H9 (cell line): ENCODE measurements at regions not wholly inside any gene's neighbourhood (a gene's known extent, or its start where the extent isn't known, plus 50 kb on each side); places are given as distances from the start of the nearest gene placed in this dataset.

ENCODE experiments used
- DNase-seq: peaks from one replicate; pipeline ENCODE4 v3.0.0-alpha.2; 2017
- H2AFZ ChIP-seq: one replicate; pipeline ENCODE4 v1.6.1; 2013; ENCODE audit warnings: mild to moderate bottlenecking, low read length, control low read depth, moderate library complexity
- H2AK5ac ChIP-seq: 2 replicates; pipeline ENCODE4 v1.6.1; 2013; ENCODE audit warnings: low read length, control low read depth, mixed read lengths; ENCODE audit not compliant: insufficient read length
- H2BK120ac ChIP-seq: one replicate; pipeline ENCODE4 v1.6.1; 2013; ENCODE audit warnings: low read depth, mild to moderate bottlenecking, low read length, control low read depth, inconsistent platforms; ENCODE audit not compliant: poor library complexity, severe bottlenecking
- H2BK12ac ChIP-seq: 2 replicates; pipeline ENCODE4 v1.6.1; 2013; ENCODE audit warnings: low read length, control low read depth, mixed read lengths, low read depth; ENCODE audit not compliant: insufficient read length
- H2BK15ac ChIP-seq: 2 replicates; pipeline ENCODE4 v1.6.1; 2013; ENCODE audit warnings: low read depth, low read length, control low read depth
- H2BK20ac ChIP-seq: one replicate; pipeline ENCODE4 v1.6.1; 2013; ENCODE audit warnings: low read depth, mild to moderate bottlenecking, low read length, control low read depth, inconsistent platforms; ENCODE audit not compliant: poor library complexity, severe bottlenecking
- H2BK5ac ChIP-seq: 2 replicates; pipeline ENCODE4 v1.6.1; 2013; ENCODE audit warnings: low read length, control low read depth, mixed read lengths; ENCODE audit not compliant: insufficient read length
- H3K14ac ChIP-seq: 2 replicates; pipeline ENCODE4 v1.6.1; 2013; ENCODE audit warnings: low read length, control low read depth; ENCODE audit not compliant: insufficient read depth
- H3K18ac ChIP-seq: 2 replicates; pipeline ENCODE4 v1.6.1; 2013; ENCODE audit warnings: low read depth, mild to moderate bottlenecking, mixed read lengths, low read length, control low read depth; ENCODE audit not compliant: insufficient read length
- H3K23ac ChIP-seq: 2 replicates; pipeline ENCODE4 v1.6.1; 2013; ENCODE audit warnings: low read length, control low read depth, mixed read lengths, low read depth; ENCODE audit not compliant: insufficient read length
- H3K23me2 ChIP-seq: 2 replicates; pipeline ENCODE4 v1.6.1; 2013; ENCODE audit warnings: low read depth, mild to moderate bottlenecking, mixed read lengths, low read length, control low read depth; ENCODE audit not compliant: insufficient read length, poor library complexity, severe bottlenecking
- H3K27ac ChIP-seq: 2 replicates; pipeline ENCODE4 v1.5.1; 2013; ENCODE audit warnings: low read length, control low read depth, mixed read lengths, low read depth; ENCODE audit not compliant: insufficient read length
- H3K27me3 ChIP-seq: 2 replicates; pipeline ENCODE4 v1.6.1; 2013; ENCODE audit warnings: low read length, control low read depth, inconsistent platforms; ENCODE audit not compliant: insufficient read depth
- H3K4ac ChIP-seq: 2 replicates; pipeline ENCODE4 v1.6.1; 2013; ENCODE audit warnings: low read depth, mild to moderate bottlenecking, control low read depth, inconsistent platforms, low read length, moderate library complexity
- H3K4me1 ChIP-seq: 2 replicates; pipeline ENCODE4 v1.6.1; 2013; ENCODE audit warnings: low read length, control low read depth, inconsistent platforms; ENCODE audit not compliant: insufficient read depth
- H3K4me2 ChIP-seq: 2 replicates; pipeline ENCODE4 v1.6.1; 2013; ENCODE audit warnings: low read length, control low read depth, mixed read lengths; ENCODE audit not compliant: insufficient read length, insufficient read depth
- H3K56ac ChIP-seq: 2 replicates; pipeline ENCODE4 v1.6.1; 2013; ENCODE audit warnings: low read depth, mild to moderate bottlenecking, mixed read lengths, low read length, control low read depth; ENCODE audit not compliant: insufficient read length
- H3K79me1 ChIP-seq: 2 replicates; pipeline ENCODE4 v1.6.1; 2013; ENCODE audit warnings: low read depth, mild to moderate bottlenecking, moderate library complexity, low read length, control low read depth, inconsistent platforms; ENCODE audit not compliant: insufficient read depth, poor library complexity, severe bottlenecking
- H3K79me2 ChIP-seq: 2 replicates; pipeline ENCODE4 v1.6.1; 2013; ENCODE audit warnings: low read length, control low read depth, inconsistent platforms; ENCODE audit not compliant: insufficient read depth
- H3K9ac ChIP-seq: 2 replicates; pipeline ENCODE4 v1.6.1; 2013; ENCODE audit warnings: low read length, control low read depth, mixed read lengths; ENCODE audit not compliant: insufficient read length; ENCODE audit errors: extremely low read depth
- H3K9me3 ChIP-seq: one replicate; pipeline ENCODE4 v1.6.1; 2013; ENCODE audit warnings: low read depth, low read length, inconsistent platforms; ENCODE audit not compliant: control insufficient read depth
- H3T11ph ChIP-seq: one replicate; pipeline ENCODE4 v1.6.1; 2013; ENCODE audit warnings: mild to moderate bottlenecking, low read length, control low read depth, inconsistent platforms
- H4K20me1 ChIP-seq: one replicate; pipeline ENCODE4 v1.6.1; 2013; ENCODE audit not compliant: control insufficient read depth, insufficient read length, insufficient read depth
- H4K5ac ChIP-seq: 2 replicates; pipeline ENCODE4 v1.6.1; 2013; ENCODE audit warnings: low read depth, mild to moderate bottlenecking, mixed read lengths, low read length, control low read depth; ENCODE audit not compliant: insufficient read length
- H4K8ac ChIP-seq: replicated peaks from 2 replicates; pipeline ENCODE4 v1.6.1; 2013; ENCODE audit warnings: low read length, control low read depth, mixed read lengths, low read depth; ENCODE audit not compliant: insufficient read length
- H4K91ac ChIP-seq: 2 replicates; pipeline ENCODE4 v1.6.1; 2013; ENCODE audit warnings: low read depth, mild to moderate bottlenecking, moderate library complexity, mixed read lengths, low read length, control low read depth; ENCODE audit not compliant: insufficient read length
- H3K27ac Mint-ChIP-seq, 3 experiments: 2 replicates in 2 of 3; 3 replicates in 1 of 3; pipeline ENCODE4 v1.8.0; 2020 to 2021; ENCODE audit warnings: mixed read lengths in 3 of 3, mild to moderate bottlenecking in 1 of 3, moderate library complexity in 1 of 3
- H3K27me3 Mint-ChIP-seq: 2 replicates; pipeline ENCODE4 v1.8.0; 2021; ENCODE audit warnings: low read depth, mild to moderate bottlenecking, moderate library complexity, mixed read lengths
- H3K36me3 Mint-ChIP-seq, 3 experiments: 2 replicates in 2 of 3; 3 replicates in 1 of 3; pipeline ENCODE4 v1.8.0; 2020 to 2021; ENCODE audit warnings: low read depth in 3 of 3, mixed read lengths in 3 of 3; ENCODE audit not compliant: insufficient read depth in 1 of 3
- H3K4me1 Mint-ChIP-seq, 2 experiments: 2 replicates each; pipeline ENCODE4 v1.8.0; 2020; ENCODE audit warnings: mixed read lengths in 2 of 2
- H3K4me3 Mint-ChIP-seq, 2 experiments: 2 replicates in 1 of 2; 3 replicates in 1 of 2; pipeline ENCODE4 v1.8.0; 2020 to 2021; ENCODE audit warnings: mild to moderate bottlenecking in 2 of 2, mixed read lengths in 2 of 2, moderate library complexity in 1 of 2
- H3K9me3 Mint-ChIP-seq, 2 experiments: 2 replicates in 1 of 2; 3 replicates in 1 of 2; pipeline ENCODE4 v1.8.0; 2020; ENCODE audit warnings: mild to moderate bottlenecking in 2 of 2, mixed read lengths in 2 of 2, moderate library complexity in 1 of 2
- WGBS: extraction: QIAGEN DNeasy Blood & Tissue Kit; methylation state at CpG from one replicate; pipeline ENCODE4 v1.1.7; 2013; ENCODE audit warnings: missing lambda C conversion rate, low lambda C conversion rate, mixed read lengths; ENCODE audit not compliant: insufficient read length; ENCODE audit errors: extremely low coverage; 5-methylcytosine and 5-hydroxymethylcytosine counted together
- TF ChIP-seq, protein P1 (sequence below): fragments of 200-600 bp; sonication (generic); conservative IDR thresholded peaks from 3 replicates; pipeline ENCODE4 v1.8.0; 2021; ENCODE audit warnings: antibody characterized with exemption, mild to moderate bottlenecking

DNA sequence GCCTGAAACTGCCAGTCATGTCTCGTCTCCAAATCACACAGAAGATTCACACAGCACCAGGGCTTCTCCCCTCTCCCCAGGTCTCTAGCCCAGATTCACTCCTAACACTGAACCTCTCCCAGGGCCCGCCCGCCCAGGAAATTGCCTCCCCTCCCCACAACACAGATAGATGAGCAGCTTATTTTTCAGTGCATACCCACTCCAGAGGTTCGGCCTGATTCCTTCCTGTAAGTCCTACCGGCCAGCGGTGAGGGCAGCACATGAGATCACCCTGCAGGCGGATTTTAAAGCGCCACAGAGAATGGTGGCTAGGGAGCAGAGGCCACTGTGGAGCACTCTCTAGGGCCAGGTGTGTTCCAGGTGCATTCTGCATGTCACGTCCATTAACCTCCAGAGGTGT lies 301.8 kb downstream of the IRF8 start:
- no peaks in the 10 kb centered on the region for H3K9me3 Mint-ChIP-seq
- Histone ChIP-seq H3K79me1 (no peaks in the 10 kb centered on the region), H4K20me1 (no peaks in the 10 kb centered on the region), H2BK20ac (no peak overlapping the region), H2BK12ac (no peak overlapping the region), H3K79me2 (no peaks in the 10 kb centered on the region), H3K23ac (no peak overlapping the region), H3T11ph (no peak overlapping the region), H3K27ac (no peak overlapping the region), H3K23me2 (no peaks in the 10 kb centered on the region), H3K9me3 (no peaks in the 10 kb centered on the region), H3K9ac (no peak overlapping the region), H3K4ac (no peak overlapping the region), H2BK5ac (no peak overlapping the region), H3K27me3 (no peaks in the 10 kb centered on the region), H4K91ac (no peak overlapping the region), H3K4me2 (no peak overlapping the region), H2BK15ac (no peak overlapping the region), H3K4me1 (peaks cover 3% of the 10 kb centered on the region), H4K8ac (no peak overlapping the region), H2AFZ (no peak overlapping the region), H3K18ac (no peak overlapping the region), H2BK120ac (no peak overlapping the region), H4K5ac (no peak overlapping the region), H2AK5ac (no peak overlapping the region), H3K14ac (no peak overlapping the region; the same call in 1 of the 2 replicates), H3K56ac (no peak overlapping the region)
- no CpG with 5 or more reads among the region's 9 CpGs for WGBS
- H3K4me1 Mint-ChIP-seq: peaks cover 25 to 64% of the 10 kb centered on the region in 2 experiments
- no peaks in the 10 kb centered on the region for H3K36me3 Mint-ChIP-seq
- peak; percentile 43 for DNase-seq
- peak overlapping the region in 1 of 3 experiments; percentile 41; a peak in 1 of 7 replicates for H3K27ac Mint-ChIP-seq
- TF ChIP-seq, protein P1, sequence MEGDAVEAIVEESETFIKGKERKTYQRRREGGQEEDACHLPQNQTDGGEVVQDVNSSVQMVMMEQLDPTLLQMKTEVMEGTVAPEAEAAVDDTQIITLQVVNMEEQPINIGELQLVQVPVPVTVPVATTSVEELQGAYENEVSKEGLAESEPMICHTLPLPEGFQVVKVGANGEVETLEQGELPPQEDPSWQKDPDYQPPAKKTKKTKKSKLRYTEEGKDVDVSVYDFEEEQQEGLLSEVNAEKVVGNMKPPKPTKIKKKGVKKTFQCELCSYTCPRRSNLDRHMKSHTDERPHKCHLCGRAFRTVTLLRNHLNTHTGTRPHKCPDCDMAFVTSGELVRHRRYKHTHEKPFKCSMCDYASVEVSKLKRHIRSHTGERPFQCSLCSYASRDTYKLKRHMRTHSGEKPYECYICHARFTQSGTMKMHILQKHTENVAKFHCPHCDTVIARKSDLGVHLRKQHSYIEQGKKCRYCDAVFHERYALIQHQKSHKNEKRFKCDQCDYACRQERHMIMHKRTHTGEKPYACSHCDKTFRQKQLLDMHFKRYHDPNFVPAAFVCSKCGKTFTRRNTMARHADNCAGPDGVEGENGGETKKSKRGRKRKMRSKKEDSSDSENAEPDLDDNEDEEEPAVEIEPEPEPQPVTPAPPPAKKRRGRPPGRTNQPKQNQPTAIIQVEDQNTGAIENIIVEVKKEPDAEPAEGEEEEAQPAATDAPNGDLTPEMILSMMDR: no peak
- no peak overlapping the region for H3K4me3 Mint-ChIP-seq
- peaks cover 12% of the 10 kb centered on the region for H3K27me3 Mint-ChIP-seq
